ENCODE measurements at regions not wholly inside any gene's neighbourhood (a gene's known extent, or its start where the extent isn't known, plus 50 kb on each side); places are given as distances from the start of the nearest gene placed in this dataset.

DNA sequence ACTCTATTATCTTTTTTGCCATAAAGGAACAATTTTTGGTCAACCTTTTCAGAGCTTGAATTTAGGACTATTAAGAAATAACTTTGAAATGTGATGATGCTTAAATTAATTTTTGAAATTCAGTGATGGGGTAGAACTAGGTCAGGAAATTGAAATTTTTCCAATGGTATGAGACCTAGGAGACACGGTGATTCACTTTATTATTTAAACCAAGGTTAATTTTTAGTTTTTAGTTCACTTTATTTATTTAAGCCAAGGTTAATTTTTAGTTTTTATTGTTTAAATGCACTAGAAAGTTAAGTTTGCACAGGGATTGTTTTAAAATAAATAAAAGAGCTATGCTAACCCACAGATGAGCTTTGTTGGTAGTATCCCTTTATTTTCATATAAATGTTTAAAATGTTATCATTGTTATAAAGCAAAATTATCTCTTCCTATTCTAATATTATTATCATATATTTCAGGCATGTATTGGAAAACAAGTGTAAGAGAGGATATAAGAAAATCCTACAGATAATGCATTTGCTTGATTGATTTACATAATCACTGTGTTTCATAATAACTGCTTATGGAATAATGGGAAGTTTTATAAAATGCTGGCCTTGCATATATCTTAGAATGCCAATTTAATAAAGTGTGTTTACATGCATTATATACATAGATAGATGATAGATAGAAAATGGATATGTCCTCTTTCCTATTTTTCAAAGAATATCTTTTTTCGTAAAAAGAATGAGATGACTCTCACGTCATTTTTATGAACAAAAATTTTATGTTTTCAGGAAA is 163.6 kb downstream of the HGF start:
- no peak for DNase-seq

- DNase-seq: no peak
Measured at GRCh38 chr7:81605493-81605892, 164.4 kb downstream of the HGF start.

GRCh38 chr7:81604808-81605174 is 165.1 kb downstream of the HGF start:
- no peak for DNase-seq

- DNase-seq: no peak
Measured at GRCh38 chr7:81604075-81604807, 165.6 kb downstream of the HGF start.

DNA sequence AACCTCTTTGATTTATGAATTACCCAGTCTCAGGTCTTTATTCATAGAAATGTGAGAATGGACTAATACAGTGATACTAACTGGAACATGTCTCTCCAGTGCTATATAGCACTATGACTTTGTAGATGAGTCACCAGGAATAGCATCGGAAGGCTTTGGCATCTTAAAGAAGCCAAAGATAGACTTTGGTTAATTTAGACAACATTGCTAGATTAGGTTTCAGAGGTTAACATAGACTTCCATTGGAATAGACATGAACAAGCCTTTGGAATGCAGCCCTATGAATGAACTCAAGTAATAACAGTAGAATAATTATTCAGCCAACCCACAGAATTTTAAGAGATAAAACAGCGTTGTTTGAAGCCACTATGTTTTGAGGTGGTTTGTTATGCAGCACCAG is 169.2 kb downstream of the HGF start:
- no peak for DNase-seq

- no peak for DNase-seq
Measured at GRCh38 chr7:81598951-81599350, 170.9 kb downstream of the HGF start.

DNA sequence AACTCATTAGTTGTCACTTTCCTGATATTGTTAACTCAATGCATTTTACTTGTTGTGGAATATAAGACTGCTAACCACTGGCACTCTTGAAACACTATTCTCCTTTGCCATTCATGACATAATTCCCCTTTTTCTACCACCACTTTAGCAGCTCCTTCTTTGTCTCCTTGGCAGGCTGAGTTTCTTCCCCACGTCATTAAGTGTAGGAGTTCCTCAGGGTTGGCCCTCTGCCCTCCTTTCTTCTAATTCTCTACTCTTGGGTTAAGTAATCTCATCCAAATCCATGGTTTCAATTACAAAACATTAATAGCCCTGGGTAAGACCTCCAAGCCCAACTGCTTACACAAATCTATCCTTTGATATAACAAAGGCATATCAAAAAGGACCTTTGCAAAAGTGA is 175.1 kb downstream of the HGF start:
- DNase-seq: no peak

DNA sequence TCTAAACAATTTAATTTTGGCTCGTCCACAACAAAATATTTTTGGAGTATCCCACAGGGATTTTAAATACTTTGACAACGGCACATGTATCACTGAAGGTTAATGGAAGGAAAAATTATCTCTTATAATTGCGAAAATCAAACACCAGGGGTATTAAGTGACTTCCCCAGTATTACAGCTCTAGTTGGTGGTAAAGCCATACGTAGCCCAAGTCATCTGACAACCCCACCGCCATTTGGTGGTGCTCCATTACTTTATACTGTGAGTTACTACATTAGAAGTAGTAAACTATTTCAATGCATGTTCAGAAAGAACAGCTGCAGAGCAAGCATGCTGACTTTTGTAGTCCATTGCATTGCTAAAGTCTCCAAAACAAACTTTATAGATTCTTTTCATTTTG is 179.7 kb downstream of the HGF start:
- DNase-seq: no peak

DNA sequence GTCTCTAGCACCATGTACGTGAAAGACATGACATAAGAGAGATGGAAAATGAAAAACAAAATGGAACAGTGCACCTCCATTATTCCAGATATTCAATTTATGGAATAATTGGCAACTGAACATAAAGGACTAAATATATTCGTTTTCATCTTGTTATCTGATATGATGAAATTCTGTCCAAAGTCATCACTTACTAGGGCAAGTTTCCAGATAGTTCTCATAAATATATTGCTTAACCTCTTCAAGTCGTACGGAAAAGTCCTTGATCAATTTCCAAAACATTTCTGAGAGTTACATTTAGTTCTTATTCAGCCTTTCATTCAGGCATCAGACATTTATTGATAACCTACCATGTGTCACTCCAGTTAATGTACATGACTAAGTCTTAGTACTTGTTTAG is 185.2 kb downstream of the HGF start:
- DNase-seq: no peak

DNA sequence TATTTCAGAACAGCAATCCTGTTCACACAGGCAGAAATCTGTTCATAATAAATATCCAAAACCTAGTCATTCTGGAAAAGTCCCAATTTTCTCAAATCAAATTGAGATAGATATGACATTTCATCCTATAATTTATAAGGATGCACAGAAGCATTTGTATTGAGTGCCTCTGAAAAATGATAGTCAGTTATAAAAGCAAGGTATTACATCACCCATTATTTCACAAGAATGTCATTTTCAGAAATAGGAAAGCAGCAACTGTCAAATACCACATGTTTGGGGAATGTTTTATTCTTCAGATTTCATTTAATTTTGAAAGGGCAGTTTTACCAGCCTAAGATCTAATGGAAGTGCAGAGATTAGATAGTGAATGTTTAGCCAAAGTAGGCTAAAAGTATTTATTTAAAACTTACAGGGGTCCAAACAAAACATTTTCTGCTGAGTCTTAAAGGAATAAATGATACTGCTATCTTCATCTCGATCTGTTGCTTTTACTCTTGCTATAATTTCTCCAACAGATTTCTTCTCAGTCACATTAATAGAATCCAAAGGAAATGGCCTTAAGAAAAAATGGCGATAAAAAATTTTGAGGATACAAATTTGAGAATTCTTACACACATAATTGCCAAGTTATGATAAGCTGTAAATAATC is 185.8 kb downstream of the HGF start:
- no peak for DNase-seq

- DNase-seq: no peak
Measured at GRCh38 chr7:81583090-81583489, 186.8 kb downstream of the HGF start.

DNA sequence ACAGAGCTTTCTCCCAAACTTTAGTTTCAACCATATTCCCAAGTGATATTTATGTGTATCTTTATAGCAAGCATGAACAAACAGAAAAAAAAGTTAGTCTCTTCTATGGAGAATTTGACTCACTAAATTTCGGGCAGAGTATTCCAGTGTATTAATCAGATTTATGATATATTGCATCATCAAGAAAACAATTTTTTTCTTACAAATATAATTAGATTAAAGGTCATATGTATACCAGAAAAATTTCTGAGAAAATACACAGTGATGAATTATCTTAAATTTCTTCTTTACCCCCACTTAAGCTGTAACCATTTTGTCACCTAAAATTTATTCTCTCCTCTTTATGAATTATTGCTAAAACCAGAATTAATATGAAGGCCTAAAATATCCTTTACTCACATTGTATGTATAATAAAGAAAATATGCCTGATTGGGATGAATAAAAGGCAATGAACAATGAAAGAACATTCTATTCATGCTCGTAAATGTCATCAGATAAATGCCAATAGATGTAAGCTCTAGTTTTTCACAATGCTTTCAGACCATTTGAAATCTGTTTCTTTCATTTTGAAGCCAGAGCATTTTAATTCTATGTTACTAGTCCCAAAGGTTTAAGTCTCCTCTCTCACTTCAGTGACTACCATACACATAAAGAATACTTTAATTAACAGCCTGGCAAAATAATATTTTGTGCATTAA is 192.1 kb downstream of the HGF start:
- no peak for DNase-seq

- DNase-seq: no peak
Measured at GRCh38 chr7:81574723-81575326, 195.0 kb downstream of the HGF start.

GRCh38 chr7:81573932-81574331 is 195.9 kb downstream of the HGF start:
- no peak for DNase-seq

DNA sequence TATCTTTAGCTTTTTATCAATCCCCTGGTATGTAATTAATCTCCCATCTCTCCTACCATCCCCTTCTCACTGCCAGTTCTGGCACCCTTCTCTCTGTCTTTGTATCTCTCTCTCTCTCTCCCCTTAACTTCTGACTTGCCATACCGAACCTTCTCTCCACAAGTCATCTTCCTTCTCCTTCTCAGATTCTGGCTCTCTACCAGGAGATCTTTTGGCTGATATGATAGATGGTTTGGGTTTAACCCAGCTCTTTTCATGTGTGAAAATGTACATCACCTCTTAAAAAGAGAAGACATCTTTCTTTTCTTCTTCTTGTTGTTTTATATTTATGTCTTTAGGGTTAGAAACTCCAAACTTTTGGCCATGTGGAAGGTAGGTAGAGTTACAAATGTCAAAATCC is 196.7 kb downstream of the HGF start:
- DNase-seq: no peak

GRCh38 chr7:81562581-81562980 is 207.3 kb downstream of the HGF start:
- no peak for DNase-seq

DNA sequence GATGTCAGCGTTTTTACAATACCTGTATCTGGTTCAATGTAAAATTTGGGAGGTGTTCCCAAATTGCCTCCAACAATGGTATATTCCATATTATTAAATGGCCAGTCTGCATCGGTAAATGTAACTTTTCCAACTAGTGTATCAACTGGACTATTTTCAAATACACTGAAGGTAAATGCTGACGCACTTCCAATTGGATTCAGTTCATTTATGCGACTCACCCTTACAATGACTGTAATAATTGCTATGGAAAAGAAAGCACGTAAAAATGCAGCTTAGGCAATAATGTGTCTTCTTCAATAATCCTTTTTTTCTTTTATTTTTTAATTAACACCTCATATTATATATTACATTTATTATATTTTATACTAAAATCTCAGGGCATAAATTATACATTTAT is 209.1 kb downstream of the HGF start:
- DNase-seq: no peak

DNA sequence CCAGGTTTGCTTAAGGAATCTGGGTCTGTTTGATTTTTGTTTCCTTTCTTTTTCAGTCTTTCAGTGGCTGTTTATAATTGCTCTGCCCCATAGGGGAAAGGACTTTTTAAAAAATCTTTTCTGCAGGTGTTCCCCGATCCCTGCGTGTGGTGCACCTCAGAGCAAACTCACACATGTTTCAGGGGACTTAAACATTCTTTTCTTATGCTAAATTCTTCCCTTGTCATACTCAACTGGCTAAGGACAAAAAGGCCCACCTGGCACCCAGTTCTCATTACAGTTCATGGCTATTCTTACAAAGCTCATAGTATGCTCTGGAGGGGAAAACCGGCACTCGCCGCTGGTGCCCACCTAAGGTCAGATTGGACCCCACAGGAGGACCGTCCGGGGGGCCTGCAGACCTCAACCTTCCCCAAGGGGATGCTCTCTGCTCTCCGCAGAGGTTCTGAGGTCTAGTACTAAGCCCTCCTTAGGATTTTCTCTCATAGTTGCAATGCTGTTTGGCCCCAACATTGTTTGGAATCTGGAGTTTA is 220.3 kb downstream of the HGF start:
- no peak for DNase-seq

DNA sequence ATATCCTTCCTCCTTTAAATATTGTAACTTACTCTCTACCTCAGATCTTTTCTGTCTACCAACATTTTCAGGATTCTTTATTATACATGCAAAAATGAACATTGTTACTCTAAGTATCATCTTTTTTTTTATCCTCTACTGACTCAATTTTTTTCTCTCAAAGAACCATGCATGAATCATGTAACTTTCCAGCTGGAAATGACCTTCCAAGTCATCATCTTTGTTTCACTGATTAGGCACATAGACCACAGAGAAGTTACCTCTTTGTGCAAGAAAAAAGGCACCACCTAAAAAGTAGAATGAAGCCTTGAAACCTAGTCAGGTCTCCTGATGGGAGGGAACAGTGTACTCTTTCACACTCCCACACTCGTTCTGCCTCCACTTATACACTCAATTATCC is 234.9 kb downstream of the HGF start:
- DNase-seq: no peak

DNA sequence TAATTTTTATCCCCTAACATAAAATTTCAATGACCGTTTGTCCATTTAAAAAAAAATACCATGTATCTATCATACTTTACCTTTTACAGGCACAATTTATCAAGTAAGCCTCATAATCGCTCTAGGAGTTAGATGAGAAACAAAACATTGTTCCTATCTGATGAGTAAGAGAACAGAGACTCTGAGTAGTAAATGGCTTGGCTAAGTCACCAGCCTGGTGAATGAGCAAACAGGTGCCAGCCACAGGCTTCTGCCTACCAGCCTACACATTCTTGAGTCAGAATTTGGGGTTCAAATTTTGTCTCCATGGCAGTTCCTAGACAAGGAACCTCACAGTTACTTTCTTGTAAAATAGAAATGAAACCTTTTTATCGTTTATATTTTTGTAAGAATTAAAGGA is 235.4 kb downstream of the HGF start:
- DNase-seq: no peak

DNA sequence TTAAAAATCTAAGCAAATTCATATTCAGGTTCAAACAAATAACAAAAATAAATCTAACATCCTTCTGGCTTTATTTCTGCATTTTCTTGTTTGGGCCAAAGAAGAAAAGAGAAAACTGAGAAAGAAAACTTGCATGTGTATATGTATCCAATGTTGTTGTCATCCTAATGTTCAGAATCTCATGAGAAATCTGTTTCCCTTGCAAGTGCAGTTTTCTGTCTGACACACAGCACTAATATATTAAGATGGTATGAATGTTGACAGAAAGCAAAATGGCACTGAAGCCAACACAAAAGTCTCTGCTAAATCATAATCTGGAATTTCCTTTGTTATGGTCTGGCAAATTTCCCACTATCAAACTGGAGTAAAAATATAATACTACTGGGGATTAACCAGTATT is 235.9 kb downstream of the HGF start:
- DNase-seq: no peak

- DNase-seq: no peak
Measured at GRCh38 chr7:81533426-81533825, 236.4 kb downstream of the HGF start.

DNA sequence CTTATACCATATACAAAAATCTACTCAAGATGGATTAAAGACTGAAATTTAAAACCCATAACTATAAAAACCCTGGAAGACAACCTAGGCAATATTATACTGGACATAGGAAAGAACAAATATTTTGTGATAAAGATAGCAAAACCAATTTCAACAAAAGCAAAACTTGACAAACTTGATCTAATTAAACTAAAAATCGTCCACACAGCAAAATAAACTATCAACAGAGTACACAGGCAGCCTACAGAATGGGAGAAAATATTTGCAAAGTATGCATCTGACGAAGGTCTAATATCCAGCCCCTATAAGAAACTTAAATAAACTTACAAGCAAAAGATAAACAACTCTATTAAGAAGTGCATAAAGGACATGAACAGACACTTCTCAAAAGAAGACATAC is 240.1 kb downstream of the HGF start:
- no peak for DNase-seq
